ENCODE measurements at regions not wholly inside any gene's neighbourhood (a gene's known extent, or its start where the extent isn't known, plus 50 kb on each side); places are given as distances from the start of the nearest gene placed in this dataset.

DNA sequence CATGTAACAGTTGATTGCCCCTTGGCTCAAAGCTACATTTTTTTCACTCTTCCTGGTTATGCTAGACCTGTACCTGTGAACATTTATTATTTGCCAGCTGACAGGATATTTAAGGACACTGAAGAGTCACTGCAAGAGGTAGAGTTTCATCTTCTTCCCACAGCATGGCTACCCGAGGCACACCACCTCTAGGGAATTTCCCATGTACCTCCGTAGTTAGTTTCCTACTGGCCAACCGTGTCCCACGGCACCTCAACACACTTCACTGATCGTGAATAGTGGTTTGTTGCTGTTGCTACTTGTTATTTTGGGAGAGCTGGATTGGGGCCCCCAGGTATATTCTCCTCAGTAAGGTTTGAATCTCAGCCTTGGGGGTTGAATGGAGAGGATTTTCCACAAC lies 648.6 kb downstream of the SEMA5A start:
- no TSS peak for BruUV-seq (replicated peaks)
- H3K9me1 ChIP-seq (replicated peaks; ENCODE audit: control insufficient read depth, extremely low read depth, insufficient read depth, low read length) = no peaks in the 10 kb centered on the region
- no peak for TF ChIP-seq POLR2AphosphoS5 (IDR thresholded peaks at IDR 0.05; ENCODE audit: insufficient read depth, low read depth, low read length)
- TF ChIP-seq JUN (IDR thresholded peaks at IDR 0.05; ENCODE audit: borderline replicate concordance, insufficient read depth, insufficient read length, low read depth) = no peak
- no peak for TF ChIP-seq GATA2 (IDR thresholded peaks at IDR 0.05; ENCODE audit: insufficient read depth, insufficient read length, low read depth, low read length)
- no peak for TF ChIP-seq EZH2 (IDR thresholded peaks at IDR 0.05; ENCODE audit: borderline replicate concordance, low read depth, low read length, severe bottlenecking)
- TF ChIP-seq, protein P1, sequence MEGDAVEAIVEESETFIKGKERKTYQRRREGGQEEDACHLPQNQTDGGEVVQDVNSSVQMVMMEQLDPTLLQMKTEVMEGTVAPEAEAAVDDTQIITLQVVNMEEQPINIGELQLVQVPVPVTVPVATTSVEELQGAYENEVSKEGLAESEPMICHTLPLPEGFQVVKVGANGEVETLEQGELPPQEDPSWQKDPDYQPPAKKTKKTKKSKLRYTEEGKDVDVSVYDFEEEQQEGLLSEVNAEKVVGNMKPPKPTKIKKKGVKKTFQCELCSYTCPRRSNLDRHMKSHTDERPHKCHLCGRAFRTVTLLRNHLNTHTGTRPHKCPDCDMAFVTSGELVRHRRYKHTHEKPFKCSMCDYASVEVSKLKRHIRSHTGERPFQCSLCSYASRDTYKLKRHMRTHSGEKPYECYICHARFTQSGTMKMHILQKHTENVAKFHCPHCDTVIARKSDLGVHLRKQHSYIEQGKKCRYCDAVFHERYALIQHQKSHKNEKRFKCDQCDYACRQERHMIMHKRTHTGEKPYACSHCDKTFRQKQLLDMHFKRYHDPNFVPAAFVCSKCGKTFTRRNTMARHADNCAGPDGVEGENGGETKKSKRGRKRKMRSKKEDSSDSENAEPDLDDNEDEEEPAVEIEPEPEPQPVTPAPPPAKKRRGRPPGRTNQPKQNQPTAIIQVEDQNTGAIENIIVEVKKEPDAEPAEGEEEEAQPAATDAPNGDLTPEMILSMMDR (IDR thresholded peaks at IDR 0.05; ENCODE audit: extremely low read depth in 1 of 2, insufficient read depth in 1 of 2, low read depth in 1 of 2, low read length in 2 of 2) = no peak
- no peak for TF ChIP-seq MYC (IDR thresholded peaks at IDR 0.05; ENCODE audit: low read depth, low read length)
- TF ChIP-seq POLR2A (IDR thresholded peaks at IDR 0.05; ENCODE audit: low read depth, low read length) = no peak
- intact Hi-C loops (cut with micrococcal nuclease) (no loop called here), dilution Hi-C loops (cut with MboI; ENCODE audit: extremely low pct_ligation_motif_present, low sequenced_read_pairs) (no loop called here)
- no peaks in the 10 kb centered on the region for H4K20me1 ChIP-seq (replicated peaks; ENCODE audit: control insufficient read depth, extremely low read depth, insufficient read depth, low read length)
- no peak for FAIRE-seq
- POLR2A ChIA-PET = no interaction called here
- CTCF ChIA-PET = interaction anchor here (1.7 kb wide), 1 partner anchor 11 kb away, joined by 8 read pairs; no protein-coding TSS in a partner anchor
- H3K27ac ChIP-seq (ENCODE audit: insufficient read depth, low read depth, low read length) = no peak overlapping the region
- DNase-seq (ENCODE audit: low read depth, low spot score) = no peak
- H3K9ac ChIP-seq (replicated peaks; ENCODE audit: extremely low read depth, insufficient read depth, low read length) = no peak overlapping the region
- no peaks in the 10 kb centered on the region for H3K4me1 ChIP-seq (ENCODE audit: control insufficient read depth, extremely low read depth, insufficient read depth, low read length)
- no peaks in the 10 kb centered on the region for H3K36me3 ChIP-seq (ENCODE audit: control insufficient read depth in 2 of 2, extremely low read depth in 1 of 2, insufficient read depth in 2 of 2, low read length in 2 of 2)
- no peak overlapping the region for H3K4me2 ChIP-seq (ENCODE audit: insufficient read depth, low read length)
- no peak overlapping the region for H2AFZ ChIP-seq (ENCODE audit: low read depth, low read length)
- H3K9me3 ChIP-seq (replicated peaks; ENCODE audit: control insufficient read depth, insufficient read depth, low read length) = no peaks in the 10 kb centered on the region
- no peaks in the 10 kb centered on the region for H3K79me2 ChIP-seq (ENCODE audit: control insufficient read depth, insufficient read depth, low read length)
- H3K4me3 ChIP-seq (replicated peaks in 1 of 3; ENCODE audit: insufficient read depth in 1 of 3, low read depth in 1 of 3, low read length in 3 of 3) = no peak overlapping the region
- H3K27me3 ChIP-seq (ENCODE audit: control insufficient read depth in 2 of 2, insufficient read depth in 2 of 2, low read length in 2 of 2) = no peaks in the 10 kb centered on the region

DNA sequence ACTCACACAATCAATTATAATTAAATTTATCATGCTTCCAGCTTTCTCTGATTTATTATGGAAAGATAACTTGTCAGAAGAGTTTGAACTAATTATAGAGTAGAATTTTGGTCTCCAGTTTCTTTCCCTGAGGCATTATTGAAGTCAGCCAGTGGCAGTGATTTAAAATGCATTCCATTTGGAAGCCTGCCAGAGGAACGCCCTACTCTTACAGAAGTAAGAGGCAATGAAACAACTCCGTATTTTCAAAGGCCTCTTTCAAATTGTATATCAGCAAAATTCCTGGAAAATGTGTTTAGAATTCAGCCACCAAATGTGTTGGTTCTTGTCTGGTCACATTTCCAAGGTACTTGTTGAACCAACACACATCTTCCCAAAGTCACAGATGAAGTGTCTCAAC lies 640.9 kb downstream of the SEMA5A start:
- POLR2A ChIA-PET = no interaction called here
- intact Hi-C loops (cut with micrococcal nuclease) = no loop called here

More for the DNA sequence above, 640.9 kb downstream of the SEMA5A start:
- dilution Hi-C loops (cut with MboI; ENCODE audit: extremely low pct_ligation_motif_present, low sequenced_read_pairs) = no loop called here
- BruUV-seq (replicated peaks) = no TSS peak
- Histone ChIP-seq H3K4me3 (replicated peaks in 1 of 3; ENCODE audit: insufficient read depth in 1 of 3, low read depth in 1 of 3, low read length in 3 of 3) (no peak overlapping the region), H3K4me1 (ENCODE audit: control insufficient read depth, extremely low read depth, insufficient read depth, low read length) (no peaks in the 10 kb centered on the region), H2AFZ (ENCODE audit: low read depth, low read length) (no peak overlapping the region), H3K9me1 (replicated peaks; ENCODE audit: control insufficient read depth, extremely low read depth, insufficient read depth, low read length) (no peaks in the 10 kb centered on the region), H3K27me3 (ENCODE audit: control insufficient read depth in 2 of 2, insufficient read depth in 2 of 2, low read length in 2 of 2) (no peaks in the 10 kb centered on the region), H3K4me2 (ENCODE audit: insufficient read depth, low read length) (no peak overlapping the region), H3K9me3 (replicated peaks; ENCODE audit: control insufficient read depth, insufficient read depth, low read length) (no peaks in the 10 kb centered on the region), H3K79me2 (ENCODE audit: control insufficient read depth, insufficient read depth, low read length) (no peaks in the 10 kb centered on the region), H3K27ac (ENCODE audit: insufficient read depth, low read depth, low read length) (no peak overlapping the region), H3K9ac (replicated peaks; ENCODE audit: extremely low read depth, insufficient read depth, low read length) (no peak overlapping the region), H3K36me3 (ENCODE audit: control insufficient read depth in 2 of 2, extremely low read depth in 1 of 2, insufficient read depth in 2 of 2, low read length in 2 of 2) (no peaks in the 10 kb centered on the region), H4K20me1 (replicated peaks; ENCODE audit: control insufficient read depth, extremely low read depth, insufficient read depth, low read length) (no peaks in the 10 kb centered on the region)
- TF ChIP-seq POLR2A (IDR thresholded peaks at IDR 0.05; ENCODE audit: low read depth, low read length) (no peak), EZH2 (IDR thresholded peaks at IDR 0.05; ENCODE audit: borderline replicate concordance, low read depth, low read length, severe bottlenecking) (no peak), FOS (IDR thresholded peaks at IDR 0.05; ENCODE audit: borderline replicate concordance, insufficient read depth, low read length) (no peak), POLR2AphosphoS5 (IDR thresholded peaks at IDR 0.05; ENCODE audit: insufficient read depth, low read depth, low read length) (no peak), GATA2 (IDR thresholded peaks at IDR 0.05; ENCODE audit: insufficient read depth, insufficient read length, low read depth, low read length) (no peak), MYC (IDR thresholded peaks at IDR 0.05; ENCODE audit: low read depth, low read length) (no peak), JUN (IDR thresholded peaks at IDR 0.05; ENCODE audit: borderline replicate concordance, insufficient read depth, insufficient read length, low read depth) (no peak)
- TF ChIP-seq, protein P1 (IDR thresholded peaks at IDR 0.05; ENCODE audit: extremely low read depth in 1 of 2, insufficient read depth in 1 of 2, low read depth in 1 of 2, low read length in 2 of 2) = no peak
- CTCF ChIA-PET = no interaction called here
- no peak for DNase-seq (ENCODE audit: low read depth, low spot score)
- no peak for FAIRE-seq

All from endothelial cell of umbilical vein (primary cell).